ENCODE measurements at regions not wholly inside any gene's neighbourhood (a gene's known extent, or its start where the extent isn't known, plus 50 kb on each side); places are given as distances from the start of the nearest gene placed in this dataset.

DNA sequence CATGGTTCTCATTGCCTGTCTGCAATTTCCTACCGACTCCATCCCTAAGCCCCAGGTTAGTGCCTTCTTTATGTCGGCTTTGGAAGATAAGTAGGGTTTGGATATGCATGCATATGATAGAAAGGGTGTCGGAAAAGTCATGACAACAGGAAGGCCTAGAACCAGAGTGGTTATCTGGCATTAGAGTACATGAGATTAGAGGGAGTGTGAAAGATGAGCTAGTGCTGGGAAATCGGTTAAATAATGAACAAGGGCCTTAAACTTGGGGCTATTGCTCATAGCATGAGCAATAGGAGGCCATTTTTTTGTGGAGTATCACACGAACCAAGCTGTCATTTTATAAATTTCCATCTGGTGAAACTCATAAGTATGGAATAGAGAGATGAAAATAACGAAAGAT, 54.0 kb upstream of the LPP start:
- TF ChIP-seq RAD21 (conservative IDR thresholded peaks at IDR 0.05 in 1 of 2, IDR thresholded peaks at IDR 0.05 in 1 of 2), result no peak
- no peak for TF ChIP-seq MYC (IDR thresholded peaks at IDR 0.05; ENCODE audit: borderline replicate concordance, low read length)
- no peak for TF ChIP-seq MAX (IDR thresholded peaks at IDR 0.05)
- TF ChIP-seq POLR2A (IDR thresholded peaks at IDR 0.05; ENCODE audit: low read length), result no peak
- TF ChIP-seq RCOR1 (IDR thresholded peaks at IDR 0.05; ENCODE audit: low read depth, low read length), result no peak
- no peak for TF ChIP-seq REST (IDR thresholded peaks at IDR 0.05)
- no peak for TF ChIP-seq SMC3 (IDR thresholded peaks at IDR 0.05)
- no peak for TF ChIP-seq MAZ (IDR thresholded peaks at IDR 0.05; ENCODE audit: borderline replicate concordance, low read depth, low read length)

Measured in A549 (cell line).